K562 (cell line): ENCODE measurements at regions not wholly inside any gene's neighbourhood (a gene's known extent, or its start where the extent isn't known, plus 50 kb on each side); places are given as distances from the start of the nearest gene placed in this dataset.

Source experiments
- ATAC-seq: fragments of 200-7000 bp; cut with Tn5 transposase; 3 replicates; pipeline ENCODE4 v1.9.1; 2020; ENCODE audit warnings: moderate library complexity
- BruUV-seq: library from RNA; stranded (reverse); fragments of 400-500 nt; replicated peaks from 2 replicates; lab custom pipeline; 2021; lab: Mats Ljungman, UMichigan
- CTCF ChIA-PET: fragments of 300-600 bp; formaldehyde crosslinking; extraction: SDS; loops from one replicate; lab custom pipeline; 2021; ENCODE audit warnings: low intra/inter-chr PET ratio; lab: Yijun Ruan, JAX
- POLR2A ChIA-PET: fragments of 300-600, 350-650 bp; sonication (Branson Sonifier 250); formaldehyde crosslinking; extraction: SDS; loops from one replicate; lab custom pipeline; 2021; ENCODE audit warnings: antibody characterized with exemption, inconsistent platforms; lab: Yijun Ruan, JAX
- DNase-seq, 4 experiments: peaks; one replicate each; pipeline versions ENCODE4 v3.0.0 to v3.0.0-alpha.2; 2011 to 2018; ENCODE audit warnings: low spot score in 3 of 4, mixed read lengths in 3 of 4; ENCODE audit errors: extremely low read depth in 1 of 4
- FAIRE-seq: peaks from 2 replicates; lab custom pipeline; 2011; peaks lifted over from hg19 to GRCh38; lab: Jason Lieb, UNC
- H2AFZ ChIP-seq: 2 replicates; pipeline ENCODE4 v1.6.0; 2011; ENCODE audit warnings: low read depth, low read length, control low read depth, inconsistent platforms
- H3K27ac ChIP-seq: fragments of 200-600 bp; 3 replicates; pipeline ENCODE4 v1.8.0; 2011; ENCODE audit warnings: low read depth, mild to moderate bottlenecking, control low read depth, inconsistent platforms, low read length, moderate library complexity, mixed read lengths; ENCODE audit errors: extremely low read depth
- H3K27me3 ChIP-seq, 2 experiments: fragments of 300-600 bp in 1 of 2; 2 replicates in 1 of 2; 3 replicates in 1 of 2; pipeline versions ENCODE4 v1.6.0 to v1.8.0; 2011; ENCODE audit warnings: inconsistent platforms in 2 of 2, low read length in 2 of 2, mild to moderate bottlenecking in 1 of 2, mixed read lengths in 1 of 2, moderate library complexity in 1 of 2; ENCODE audit not compliant: control insufficient read depth in 2 of 2, insufficient read depth in 2 of 2
- H3K36me3 ChIP-seq: fragments of 300-600 bp; 3 replicates; pipeline ENCODE4 v1.8.0; 2011; ENCODE audit warnings: mild to moderate bottlenecking, low read length, inconsistent platforms; ENCODE audit not compliant: control insufficient read depth, insufficient read depth
- H3K4me1 ChIP-seq, 2 experiments: fragments of 200-600 bp in 1 of 2; replicated peaks in 1 of 2; 2 replicates in 1 of 2; 3 replicates in 1 of 2; pipeline versions ENCODE4 v1.5.1 to v1.8.0; 2011; ENCODE audit warnings: inconsistent platforms in 2 of 2, low read length in 2 of 2, mild to moderate bottlenecking in 1 of 2, mixed read lengths in 1 of 2, moderate library complexity in 1 of 2; ENCODE audit not compliant: control insufficient read depth in 2 of 2, insufficient read depth in 2 of 2
- H3K4me2 ChIP-seq: 2 replicates; pipeline ENCODE4 v1.6.1; 2011; ENCODE audit warnings: low read length, control low read depth, inconsistent platforms, mixed read lengths; ENCODE audit not compliant: insufficient read depth
- H3K4me3 ChIP-seq: fragments of 200-600 bp; sonication (generic), shearing (Covaris generic); 2 replicates; pipeline ENCODE4 v1.5.1; 2016; ENCODE audit warnings: control low read depth, inconsistent platforms
- H3K79me2 ChIP-seq: fragments of 200-600 bp; 3 replicates; pipeline ENCODE4 v1.8.0; 2011; ENCODE audit warnings: low read length, inconsistent platforms; ENCODE audit not compliant: control insufficient read depth, insufficient read depth
- H3K9ac ChIP-seq, 2 experiments: 2 replicates each; pipeline versions ENCODE4 v1.6.0 to v1.6.1; 2011; ENCODE audit warnings: low read depth in 2 of 2, low read length in 2 of 2, control low read depth in 1 of 2, inconsistent platforms in 1 of 2, mild to moderate bottlenecking in 1 of 2, mixed read lengths in 1 of 2; ENCODE audit not compliant: insufficient read depth in 1 of 2
- H3K9me1 ChIP-seq: one replicate; pipeline ENCODE4 v1.6.0; 2011; ENCODE audit warnings: inconsistent platforms, mild to moderate bottlenecking, low read length, moderate library complexity; ENCODE audit not compliant: control insufficient read depth, insufficient read depth
- H3K9me3 ChIP-seq: replicated peaks from 2 replicates; pipeline ENCODE4 v1.5.1; 2011; ENCODE audit warnings: low read depth, low read length, inconsistent platforms; ENCODE audit not compliant: control insufficient read depth, insufficient read depth
- H4K20me1 ChIP-seq: replicated peaks from 2 replicates; pipeline ENCODE4 v1.6.1; 2011; ENCODE audit warnings: low read length, inconsistent platforms, mixed read lengths; ENCODE audit not compliant: control insufficient read depth, insufficient read depth
- EGR1 ChIP-seq: fragments of 450-650 bp; conservative IDR thresholded peaks from 2 replicates; pipeline ENCODE4 v1.6.1; 2017; ENCODE audit warnings: mild to moderate bottlenecking
- HNRNPLL ChIP-seq: fragments of 200-400 bp; formaldehyde crosslinking; IDR thresholded peaks from 2 replicates; pipeline ENCODE4 v1.6.1; 2017; ENCODE audit warnings: low read length, low read depth, mild to moderate bottlenecking; ENCODE audit not compliant: poor library complexity, severe bottlenecking
- SPI1 ChIP-seq: IDR thresholded peaks from 2 replicates; pipeline ENCODE4 v1.6.1; 2011; ENCODE audit warnings: low read depth, low read length, control low read depth, borderline replicate concordance
- TEAD2 ChIP-seq: fragments of 450-650 bp; IDR thresholded peaks from 2 replicates; pipeline ENCODE4 v1.6.1; 2016; ENCODE audit warnings: missing genetic modification characterization, control low read depth, missing compliant biosample characterization
- ZNF280A ChIP-seq: fragments of 450-650 bp; IDR thresholded peaks from 2 replicates; pipeline ENCODE4 v1.6.1; 2018; ENCODE audit warnings: mild to moderate bottlenecking, low read depth; ENCODE audit not compliant: partially characterized antibody
- WGBS: fragments of 100-300 bp; shearing (Covaris generic); methylation state at CpG from one replicate; pipeline ENCODE4 v1.1.6; 2016; ENCODE audit warnings: low coverage, mixed read lengths; ENCODE audit not compliant: insufficient coverage; ENCODE audit errors: missing lambda C conversion rate; 5-methylcytosine and 5-hydroxymethylcytosine counted together
- in situ Hi-C: fragments of 300-500 bp; cut with MboI; formaldehyde crosslinking; loops from 4 replicates; pipeline ENCODE4 v1.15.0; 2018; ENCODE audit warnings: inconsistent platforms, mixed read lengths
- intact Hi-C: fragments of 100-400 bp; cut with micrococcal nuclease; formaldehyde crosslinking; loops from 2 replicates; pipeline ENCODE4 v1.14.2; 2022
- TF ChIP-seq, protein P1 (sequence below), 3 experiments: fragments of 200-800 bp in 1 of 3; sonication (Bioruptor generic) in 1 of 3; sonication (generic) in 1 of 3; formaldehyde crosslinking in 1 of 3; IDR thresholded peaks; 2 replicates each; pipeline versions ENCODE4 v1.6.1 to v1.8.0; 2016 to 2022; ENCODE audit warnings: mild to moderate bottlenecking in 2 of 3, missing compliant biosample characterization in 2 of 3, missing genetic modification characterization in 2 of 3, missing genetic modification reagents in 1 of 3

- Histone ChIP-seq H2AFZ (no peak overlapping the region), H4K20me1 (no peaks in the 10 kb centered on the region), H3K27ac (no peak overlapping the region), H3K4me2 (no peak overlapping the region), H3K27me3 (peaks cover 0 to under 1% of the 10 kb centered on the region in 2 experiments; a peak in 1 of 5 replicates), H3K4me1 (peaks cover 18 to 25% of the 10 kb centered on the region in 2 experiments), H3K36me3 (no peaks in the 10 kb centered on the region), H3K79me2 (no peaks in the 10 kb centered on the region), H3K9me1 (no peaks in the 10 kb centered on the region), H3K4me3 (no peak overlapping the region), H3K9me3 (no peaks in the 10 kb centered on the region), H3K9ac (no peak overlapping the region)
- ATAC-seq, result no peak
- POLR2A ChIA-PET, result interaction anchor here (1.3 kb wide), 2 partner anchors 8 to 13 kb away, joined by 3 to 4 read pairs; no protein-coding TSS in a partner anchor
- in situ Hi-C loops, result loop anchor here (5.0 kb wide), 2 partner anchors 130 to 340 kb away; no protein-coding TSS in a partner anchor
- FAIRE-seq, result no peak
- TF ChIP-seq HNRNPLL, result no peak
- peak; percentile 20; the same call in 1 of the 2 replicates for TF ChIP-seq EGR1
- WGBS, result 44% methylated on average over 5 of the region's 5 CpGs
- BruUV-seq, result no TSS peak
- intact Hi-C loops, result loop anchor here (1.0 to 10.0 kb wide), 4 partner anchors 129 to 410 kb away; no protein-coding TSS in a partner anchor
- DNase-seq, result no peak
- CTCF ChIA-PET, result interaction anchor here (0.7 to 2.3 kb wide), 6 partner anchors 128 to 410 kb away, joined by 3 to 16 read pairs (median 8); no protein-coding TSS in a partner anchor
Observed at GRCh38 chr1:224512600-224513151, 78.1 kb upstream of the WDR26 start.

GRCh38 chr1:224513383-224513782 lies 78.8 kb upstream of the WDR26 start:
- Histone ChIP-seq H3K4me3 (no peak overlapping the region), H3K27me3 (peaks cover 0 to 5% of the 10 kb centered on the region in 2 experiments; a peak in 1 of 5 replicates), H3K9me3 (no peaks in the 10 kb centered on the region), H3K4me2 (no peak overlapping the region; the same call in 1 of the 2 replicates), H2AFZ (no peak overlapping the region), H3K36me3 (no peaks in the 10 kb centered on the region), H3K79me2 (no peaks in the 10 kb centered on the region), H3K9ac (no peak overlapping the region), H4K20me1 (no peaks in the 10 kb centered on the region), H3K27ac (no peak overlapping the region), H3K9me1 (no peaks in the 10 kb centered on the region), H3K4me1 (peaks cover 18 to 25% of the 10 kb centered on the region in 2 experiments)
- 46% methylated on average over 5 of the region's 6 CpGs for WGBS
- ATAC-seq (no peak; the same call in 2 of the 3 replicates), FAIRE-seq (no peak), DNase-seq (no peak)
- intact Hi-C loops (loop anchor here (1.0 to 10.0 kb wide), 4 partner anchors 128 to 409 kb away; no protein-coding TSS in a partner anchor), in situ Hi-C loops (loop anchor here (5.0 kb wide), 2 partner anchors 129 to 339 kb away; no protein-coding TSS in a partner anchor)
- BruUV-seq, result no TSS peak
- POLR2A ChIA-PET, result no interaction called here
- CTCF ChIA-PET, result interaction anchor here (0.6 to 2.3 kb wide), 8 partner anchors 27 to 409 kb away, joined by 3 to 16 read pairs (median 4); no protein-coding TSS in a partner anchor
- TF ChIP-seq, protein P1, sequence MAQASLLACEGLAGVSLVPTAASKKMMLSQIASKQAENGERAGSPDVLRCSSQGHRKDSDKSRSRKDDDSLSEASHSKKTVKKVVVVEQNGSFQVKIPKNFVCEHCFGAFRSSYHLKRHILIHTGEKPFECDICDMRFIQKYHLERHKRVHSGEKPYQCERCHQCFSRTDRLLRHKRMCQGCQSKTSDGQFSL (CRISPR knock-in tag; IDR thresholded peaks at IDR 0.05), result no peak
- TF ChIP-seq, protein P1 (tag; IDR thresholded peaks at IDR 0.05), result no peak
- TF ChIP-seq SPI1 (no peak), TEAD2 (tag) (no peak), ZNF280A (no peak)
